ENCODE measurements at regions not wholly inside any gene's neighbourhood (a gene's known extent, or its start where the extent isn't known, plus 50 kb on each side); places are given as distances from the start of the nearest gene placed in this dataset.

DNA sequence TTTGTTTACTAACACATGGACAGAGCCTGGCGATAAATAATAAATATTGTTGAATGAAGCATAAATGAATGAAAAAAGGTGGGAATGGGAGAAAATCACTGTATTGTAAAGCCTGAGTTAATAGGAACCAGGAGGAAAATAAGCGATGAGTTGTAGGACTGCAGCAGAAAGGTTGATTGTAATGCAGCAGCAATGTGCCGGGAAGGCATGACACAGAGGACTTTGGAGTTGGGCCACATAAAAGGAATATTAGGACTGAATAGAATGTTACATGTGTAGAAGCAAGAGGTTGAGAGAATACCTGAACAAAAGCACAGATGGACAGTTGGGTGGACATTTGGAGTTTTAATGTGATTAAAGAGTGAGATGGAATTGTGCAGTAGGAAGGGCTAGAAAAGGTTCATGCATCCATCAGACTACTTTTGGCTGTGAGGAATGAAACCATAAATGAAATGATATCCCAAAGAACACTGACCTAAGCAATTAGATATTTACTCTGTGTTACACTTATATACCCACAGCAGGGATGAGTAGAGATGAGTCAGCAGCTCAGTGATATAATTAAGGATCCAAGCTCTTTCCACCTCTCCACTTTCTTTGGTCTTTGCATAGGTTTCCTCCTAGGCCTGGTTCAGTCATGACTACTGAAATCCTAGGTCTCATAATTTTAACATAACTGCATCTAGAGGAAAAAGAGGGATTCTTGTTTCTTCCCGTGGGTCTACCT is 55.4 kb downstream of the CCER1 start:
- no peak for DNase-seq

DNA sequence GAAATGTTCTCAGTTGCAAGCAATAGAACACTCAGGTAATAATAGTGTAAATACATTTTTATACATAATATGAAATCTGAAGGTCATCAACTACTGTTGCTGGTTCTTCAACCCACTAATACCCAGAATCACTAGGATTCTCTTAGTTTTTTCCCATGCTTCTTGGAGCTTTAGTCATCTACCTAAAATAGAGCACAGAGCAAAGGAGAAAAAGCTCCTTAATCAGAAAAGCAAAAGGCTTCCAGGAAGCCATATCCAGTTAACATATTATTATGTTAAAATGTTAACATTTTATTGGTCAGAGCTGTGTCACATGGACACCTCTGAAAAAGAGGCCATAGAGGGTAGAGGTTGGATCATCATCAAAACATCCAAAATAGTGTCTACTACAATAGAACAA is 57.0 kb downstream of the CCER1 start:
- DNase-seq: no peak

DNA sequence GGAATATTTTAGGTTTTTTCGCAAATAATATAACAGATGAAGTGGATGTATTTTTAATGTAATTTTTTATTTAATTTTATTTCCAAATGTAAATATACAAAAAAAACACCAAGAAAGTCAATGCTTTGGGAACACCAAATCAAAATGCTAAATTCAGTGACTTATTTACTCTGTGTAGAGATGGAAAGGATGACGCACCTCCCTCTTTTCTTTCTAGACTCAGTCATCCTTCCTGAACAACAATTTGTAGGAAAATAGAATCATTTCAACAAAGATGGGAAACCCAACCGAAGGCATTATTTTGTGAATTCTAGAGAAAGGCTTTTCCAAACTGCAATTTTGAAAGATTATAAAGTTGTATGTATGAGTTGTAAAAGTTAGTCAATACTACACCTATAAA is 57.7 kb downstream of the CCER1 start:
- DNase-seq: no peak

DNA sequence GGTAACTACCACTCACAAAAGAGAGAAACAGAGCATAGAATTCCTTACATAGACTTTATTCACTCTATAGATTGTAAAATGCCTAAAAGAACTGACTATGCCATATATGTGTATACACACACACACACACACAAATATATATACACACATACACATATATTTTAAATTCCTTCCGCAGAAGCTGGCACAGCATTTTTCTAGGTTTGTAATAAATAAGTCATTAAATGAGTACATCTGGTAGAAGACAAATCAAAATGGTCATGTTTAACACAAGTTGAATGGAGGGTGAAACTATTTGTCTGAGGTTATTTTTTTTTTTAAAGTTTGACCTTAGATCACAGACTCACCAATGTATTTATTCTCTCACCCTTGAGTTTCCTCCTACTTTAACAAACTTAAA is 58.2 kb downstream of the CCER1 start:
- no peak for DNase-seq

DNA sequence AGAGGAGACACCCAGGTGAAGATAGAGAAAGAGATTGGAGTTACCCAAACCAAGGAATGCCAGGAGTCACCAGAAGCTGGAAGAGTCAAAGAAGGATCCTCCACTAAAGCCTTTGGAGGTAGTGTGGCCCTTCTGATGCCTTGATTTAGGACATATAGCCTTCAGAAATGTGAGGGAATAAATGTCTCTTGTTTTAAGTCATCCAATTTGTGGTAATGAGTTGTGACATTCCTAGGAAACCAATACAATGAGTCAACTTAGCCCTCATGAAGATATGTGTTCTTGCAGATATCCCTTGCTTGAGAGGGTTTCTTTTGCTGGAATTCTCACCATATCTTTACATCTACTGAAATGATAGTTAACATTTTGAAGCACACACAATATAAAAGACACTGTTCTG is 58.8 kb downstream of the CCER1 start:
- no peak for DNase-seq

DNA sequence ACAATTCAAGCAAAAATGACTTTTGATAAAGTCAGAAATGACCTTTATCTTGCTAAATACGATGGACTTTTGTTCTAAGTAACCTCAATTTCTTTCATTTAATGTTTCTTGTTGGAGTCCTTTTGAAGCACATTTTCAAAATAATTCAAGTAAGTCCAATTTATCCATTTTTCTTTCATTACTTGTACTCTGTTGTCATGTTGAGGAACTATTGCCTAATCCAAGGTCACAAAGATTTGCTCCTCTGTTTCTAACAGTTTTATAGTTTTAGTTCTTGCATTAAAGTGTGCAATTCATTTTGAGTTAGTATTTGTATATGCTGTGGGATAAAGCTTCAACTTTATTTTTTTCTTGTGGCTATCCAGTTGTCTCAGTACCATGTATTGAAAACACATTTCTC is 66.7 kb downstream of the CCER1 start:
- no peak for DNase-seq

DNA sequence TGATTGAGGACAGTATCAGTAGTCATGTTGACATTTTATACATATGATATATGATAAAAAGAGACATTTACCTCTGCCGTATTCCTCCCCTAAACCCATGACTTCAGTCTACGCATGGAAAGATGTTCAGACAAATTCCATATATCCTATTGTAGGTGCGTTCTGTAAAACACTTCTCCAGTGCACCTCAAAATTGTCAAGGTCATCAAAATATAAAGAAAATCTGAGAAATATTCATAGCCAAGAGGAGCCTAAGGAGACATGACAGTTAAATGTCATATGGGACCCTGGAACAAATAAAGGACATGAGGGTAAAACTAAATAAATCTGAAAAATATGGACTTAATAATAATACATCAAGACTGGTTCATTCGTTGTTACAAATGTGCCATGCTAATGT is 71.5 kb downstream of the CCER1 start:
- no peak for DNase-seq

DNA sequence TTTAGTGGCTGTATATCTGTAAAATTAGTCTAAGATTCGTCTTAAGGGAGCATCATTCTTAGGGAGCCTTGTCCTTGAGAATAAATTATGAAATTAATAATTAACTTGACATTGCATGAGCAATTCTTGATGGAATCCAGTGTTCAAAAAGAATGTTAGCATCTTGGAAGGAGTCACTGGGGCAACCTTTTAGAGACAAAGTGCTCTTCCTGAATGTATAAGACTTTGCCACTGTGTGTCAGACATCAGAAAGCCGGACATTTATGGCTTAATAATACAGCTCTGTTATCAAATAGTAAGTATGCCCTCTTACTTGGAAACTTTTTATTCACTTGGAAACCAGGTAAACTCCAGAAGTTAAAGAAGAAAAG is 83.3 kb downstream of the CCER1 start:
- DNase-seq: no peak

DNA sequence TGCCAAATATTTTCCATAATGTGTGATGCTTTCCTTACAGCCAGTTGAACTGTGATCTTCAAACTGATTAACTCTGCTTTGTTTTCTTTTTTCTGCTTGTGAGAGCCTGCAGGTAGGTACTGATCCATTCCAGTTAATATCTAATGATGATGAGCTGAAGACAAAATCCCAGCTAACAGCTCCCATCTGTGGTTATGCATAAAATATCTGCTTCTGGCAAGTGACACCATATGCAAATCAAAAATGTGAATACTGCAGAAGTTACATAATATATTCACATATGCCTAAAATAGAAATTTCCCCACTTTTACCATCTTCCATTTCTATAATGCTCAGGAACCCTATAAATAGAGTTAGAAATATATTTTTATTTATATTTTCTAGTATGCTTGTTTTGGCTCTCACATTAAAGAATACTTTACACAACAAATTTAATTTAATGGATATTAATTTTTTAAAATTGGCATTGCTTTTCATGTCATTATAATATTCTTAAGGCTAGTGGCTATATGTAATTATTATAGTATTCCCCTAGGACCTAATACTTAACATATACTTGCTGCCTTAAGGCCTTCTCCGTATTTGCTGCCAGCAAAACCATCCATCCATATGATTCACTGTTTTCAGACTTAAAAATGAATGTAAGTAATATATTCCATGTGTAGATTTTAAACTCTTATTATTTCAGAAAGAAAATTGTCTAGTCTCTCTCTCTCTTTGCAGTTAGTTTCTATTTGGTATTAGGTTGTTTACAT is 83.8 kb downstream of the CCER1 start:
- DNase-seq: no peak

DNA sequence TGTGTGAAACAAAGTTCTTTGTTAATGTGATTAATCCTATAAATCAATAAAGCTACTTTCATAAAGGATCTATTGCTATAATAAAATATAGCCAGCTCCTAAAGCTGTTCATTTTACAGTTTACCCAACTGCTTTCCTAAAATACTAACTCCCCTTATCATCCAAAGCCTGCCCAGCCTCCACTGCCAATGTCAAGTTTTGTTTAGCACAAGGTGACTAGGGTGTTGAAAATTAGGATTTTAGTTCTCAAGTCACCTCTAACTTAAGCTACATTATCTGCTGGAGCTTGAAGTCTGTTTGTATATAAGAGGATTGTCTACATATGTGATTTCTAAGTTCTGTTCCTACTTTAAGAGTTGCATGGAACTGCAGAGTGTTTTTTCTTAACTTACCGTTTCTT is 86.3 kb downstream of the CCER1 start:
- DNase-seq: no peak

DNA sequence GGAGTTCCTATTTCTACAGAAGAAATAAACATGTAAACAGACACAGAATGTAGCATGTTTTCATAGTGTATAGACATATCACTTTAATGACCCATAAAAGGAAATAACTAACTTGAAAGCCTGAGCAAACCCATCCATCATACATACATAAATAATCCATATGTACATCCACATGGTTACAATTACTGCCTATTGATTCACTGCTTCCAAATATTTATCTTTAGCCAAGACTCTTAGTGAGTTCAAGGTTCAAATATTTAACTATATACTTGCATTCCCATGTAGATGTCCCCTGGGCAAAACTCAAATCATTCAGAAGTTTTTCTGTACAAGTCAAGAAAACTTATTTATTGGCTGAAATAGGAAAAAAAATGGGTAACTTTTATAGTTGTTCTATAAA is 95.4 kb downstream of the CCER1 start:
- no peak for DNase-seq

DNA sequence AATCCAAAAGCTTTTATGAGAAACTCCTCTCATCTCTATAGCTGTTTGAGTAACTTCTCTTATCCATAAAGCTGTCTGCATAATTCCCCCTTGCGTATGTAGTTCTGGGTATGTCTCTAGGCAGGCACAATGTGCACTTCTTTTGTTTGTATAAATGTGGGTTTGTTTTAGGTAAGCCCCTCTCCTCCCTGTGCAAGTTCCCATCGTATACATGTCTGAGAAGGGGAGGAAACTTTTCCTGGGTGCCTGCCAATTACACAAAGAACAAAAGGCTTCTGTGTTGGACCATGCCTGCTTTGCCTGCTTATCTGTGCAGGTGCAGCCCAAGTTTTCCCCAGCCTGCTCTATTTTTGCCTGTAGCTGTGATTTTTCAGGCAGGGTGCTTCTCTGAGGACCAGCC is 96.7 kb downstream of the CCER1 start:
- DNase-seq: no peak

DNA sequence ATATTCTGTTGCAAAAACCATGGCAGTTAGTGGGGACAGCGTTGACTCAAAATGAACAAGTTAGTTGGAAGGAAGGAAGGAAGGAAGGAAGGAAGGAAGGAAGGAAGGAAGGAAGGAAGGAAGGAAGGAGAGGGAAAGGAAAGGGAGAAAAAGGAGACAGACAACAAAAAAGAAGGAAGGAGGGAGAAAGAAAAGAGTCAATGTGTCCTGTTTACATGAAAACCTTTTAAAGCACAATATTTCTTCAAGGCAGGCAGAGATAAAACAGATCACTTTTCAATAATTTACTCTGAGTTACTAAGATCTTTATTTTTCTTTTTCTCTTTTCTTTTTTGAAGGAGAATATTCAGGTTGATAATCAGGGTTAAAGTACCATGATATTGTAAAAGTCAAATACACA is 99.4 kb downstream of the CCER1 start:
- no peak for DNase-seq

DNA sequence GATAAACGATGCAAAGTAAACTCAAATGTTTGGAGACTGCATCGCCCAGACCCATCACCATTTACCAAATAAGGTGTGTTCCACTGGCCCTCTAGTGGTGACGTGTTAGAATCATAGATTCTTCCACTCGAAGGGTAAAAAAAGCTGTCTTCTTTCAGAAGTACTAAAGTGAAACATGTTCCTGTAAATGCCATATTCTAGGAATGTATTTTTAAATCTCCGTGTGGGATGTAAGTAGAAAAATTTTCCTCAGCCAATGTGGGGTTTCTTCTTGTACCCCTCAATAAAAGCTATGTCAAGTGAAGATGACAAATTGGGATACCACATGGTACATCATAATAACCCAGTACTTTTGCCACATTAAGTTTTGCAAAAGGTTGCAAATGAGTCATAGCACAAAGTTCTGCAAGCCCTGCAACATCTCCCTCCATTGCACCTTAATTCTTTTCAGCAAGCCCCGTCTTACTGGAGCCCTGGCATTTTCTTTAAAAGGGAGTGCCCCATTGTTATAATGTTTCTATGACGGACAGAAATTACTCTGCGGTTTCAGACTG is 100.8 kb downstream of the CCER1 start:
- DNase-seq: peak; percentile 26 to 29

DNA sequence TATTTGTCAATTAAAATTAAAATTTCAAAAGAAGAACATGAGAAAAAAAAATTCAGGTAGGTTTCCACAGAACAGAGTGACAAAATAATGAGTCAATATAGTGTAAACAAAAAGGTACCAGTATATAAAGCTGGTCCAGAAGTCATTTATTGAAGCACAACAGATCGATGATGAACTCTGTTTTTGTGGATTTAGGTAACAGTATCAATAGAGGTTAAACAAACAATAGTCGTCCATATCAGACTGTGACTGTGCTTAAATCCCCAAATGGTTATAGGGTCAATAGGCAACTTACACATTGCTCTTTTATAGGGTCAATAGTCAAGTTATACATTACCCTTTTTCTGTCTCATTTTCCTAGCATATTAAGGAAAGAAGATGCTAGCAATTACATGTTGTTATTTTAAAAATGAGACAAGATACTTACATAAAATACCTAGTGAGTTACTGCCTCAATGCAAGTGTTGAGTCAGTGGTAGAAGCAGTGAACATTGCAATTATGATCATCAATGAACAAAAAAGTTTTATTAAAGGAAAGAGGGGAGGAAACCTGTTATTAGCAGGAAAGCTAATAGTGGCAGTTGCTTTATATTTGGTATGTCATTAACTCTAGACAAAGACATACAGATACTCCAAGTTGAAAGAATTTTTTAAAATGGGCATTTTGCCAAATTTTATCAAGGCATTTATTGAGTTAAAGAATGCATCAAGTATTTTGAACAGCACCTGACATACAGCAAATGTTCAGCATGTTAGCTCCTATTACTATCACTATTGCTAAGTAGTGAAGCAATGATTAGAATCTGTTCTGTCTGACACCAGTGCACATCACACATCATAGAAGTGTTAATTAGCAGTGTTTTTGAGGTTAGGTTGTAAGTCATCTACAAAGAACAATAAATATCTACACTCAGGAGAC is 102.9 kb downstream of the CCER1 start:
- no peak for DNase-seq

DNA sequence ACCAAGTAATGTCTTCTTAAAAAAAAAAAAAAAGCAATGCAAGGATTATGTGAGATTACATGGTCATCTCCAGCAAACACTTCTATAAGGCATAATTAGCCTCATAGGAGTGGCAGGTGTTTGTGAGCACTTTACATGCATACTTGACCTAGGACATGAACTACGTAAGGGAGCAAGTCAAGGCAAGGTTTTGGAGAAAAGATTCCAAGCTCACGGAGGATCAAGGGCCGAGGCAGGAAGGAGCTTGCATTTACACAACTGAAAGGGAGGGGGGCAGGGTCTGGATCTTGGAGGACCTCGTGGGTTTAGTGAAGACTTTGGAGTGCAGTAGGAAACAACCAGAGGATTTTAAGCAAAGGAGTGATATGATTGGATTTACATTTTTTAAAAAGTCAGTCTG is 112.5 kb downstream of the CCER1 start:
- DNase-seq: no peak

DNA sequence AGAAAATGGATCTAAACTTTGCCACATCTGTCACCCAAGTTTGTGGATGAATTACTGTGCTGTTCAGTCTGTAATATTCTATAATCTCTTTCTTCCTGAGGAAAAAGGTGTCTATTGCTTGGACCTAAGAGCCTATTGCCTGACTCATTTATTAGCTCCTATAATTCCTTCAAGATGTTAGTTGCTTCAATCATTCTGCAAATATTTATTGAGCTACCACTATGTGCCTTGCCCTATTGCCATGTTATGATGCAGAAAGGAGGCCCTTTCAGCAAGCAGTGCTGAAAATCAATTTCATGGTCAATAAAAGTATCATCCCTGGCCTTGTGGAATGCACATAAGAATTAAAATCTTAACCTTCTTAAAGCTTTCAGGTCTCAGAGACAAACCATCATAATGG is 113.6 kb downstream of the CCER1 start:
- DNase-seq: no peak

DNA sequence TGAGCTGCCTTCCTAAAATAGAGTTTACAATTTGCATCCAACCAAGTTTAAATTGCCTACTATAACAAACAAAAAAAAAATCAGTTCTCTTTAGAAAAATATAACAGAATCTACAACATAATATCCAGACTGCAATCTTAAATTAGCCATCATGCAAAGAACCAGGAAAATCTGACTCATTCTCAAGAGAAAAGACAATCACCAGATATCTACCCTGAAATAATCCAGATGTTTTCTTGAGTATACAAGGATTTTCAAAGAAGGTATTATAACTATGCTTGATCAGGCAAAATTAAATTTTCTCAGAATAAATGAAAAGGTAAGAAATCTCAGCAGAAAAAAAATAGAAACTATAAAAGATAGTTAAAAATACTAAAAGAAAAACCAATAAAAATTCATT is 115.6 kb downstream of the CCER1 start:
- no peak for DNase-seq

DNA sequence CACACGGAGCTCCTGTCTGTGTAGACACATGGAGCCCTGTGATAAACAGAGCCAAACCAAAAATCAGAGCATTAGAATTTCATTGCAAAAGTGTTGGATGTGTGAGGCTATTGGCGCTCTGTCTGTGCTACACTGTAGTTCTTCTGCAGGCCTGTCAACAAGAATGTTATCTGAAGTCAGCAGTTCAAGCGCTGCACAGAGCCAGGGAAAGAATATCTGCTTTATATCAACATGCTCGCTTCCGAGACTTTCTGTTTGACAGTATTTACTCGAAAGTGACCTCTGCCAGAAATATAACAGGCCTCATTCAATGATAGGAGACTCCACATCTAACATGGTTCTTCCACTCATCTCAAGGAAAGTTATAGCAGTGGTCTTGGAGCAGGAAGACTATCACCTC is 118.3 kb downstream of the CCER1 start:
- DNase-seq: no peak

DNA sequence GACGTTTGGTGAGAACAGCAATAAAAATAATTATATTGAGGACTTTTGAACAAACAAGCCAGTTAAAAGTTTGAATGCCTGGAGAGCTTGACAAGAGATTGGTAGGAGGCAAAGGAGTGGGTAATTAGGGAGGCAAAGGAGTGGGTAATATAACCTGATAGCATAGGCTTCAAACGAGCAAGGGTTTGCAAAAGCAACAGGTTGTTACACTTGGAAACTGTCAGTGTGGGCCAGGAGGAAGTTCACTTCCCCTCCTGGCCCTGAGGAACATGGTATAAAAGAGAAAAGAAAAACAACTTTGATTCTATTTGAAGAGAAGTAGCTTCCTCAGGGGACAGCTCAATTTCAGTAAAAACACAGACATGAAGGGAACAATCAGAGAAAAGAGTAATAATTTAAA is 121.7 kb downstream of the CCER1 start:
- DNase-seq: no peak

DNA sequence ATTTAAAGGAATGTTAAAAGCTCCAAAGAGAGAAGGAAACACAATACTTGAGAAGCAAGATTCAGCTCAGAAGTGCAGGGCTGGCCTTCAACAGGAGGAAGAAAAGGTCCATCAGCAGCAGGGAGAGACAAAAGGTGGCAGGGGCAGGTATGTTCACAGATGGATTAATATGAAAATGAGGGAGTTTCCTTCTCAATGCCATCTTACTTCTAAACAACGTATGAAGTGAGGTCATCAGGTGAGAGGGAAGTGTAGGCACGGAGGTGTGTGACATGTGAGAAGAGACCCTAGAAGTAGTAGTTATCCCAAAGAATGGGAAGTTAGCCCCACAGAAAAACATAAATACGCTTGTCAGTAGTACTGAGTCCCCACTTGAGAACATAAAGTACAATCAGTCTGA is 122.5 kb downstream of the CCER1 start:
- no peak for DNase-seq

DNA sequence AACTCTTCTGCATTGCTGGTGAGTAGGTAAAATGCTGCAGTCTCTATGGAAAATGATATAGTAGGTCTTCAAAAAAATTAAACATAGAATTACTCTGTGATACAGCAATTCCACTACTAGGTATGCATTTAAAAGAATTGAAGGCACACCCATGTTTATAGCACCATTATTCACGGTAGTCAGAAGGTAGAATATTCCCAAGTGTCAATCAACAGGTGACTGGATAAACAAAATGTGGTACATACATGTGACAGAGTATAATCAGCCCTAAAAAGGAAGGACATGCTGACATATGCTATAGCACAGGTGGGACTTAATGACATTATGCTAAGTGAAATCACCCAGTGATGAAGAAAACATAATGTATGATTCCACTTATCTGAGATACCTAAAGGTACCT is 123.3 kb downstream of the CCER1 start:
- no peak for DNase-seq

DNA sequence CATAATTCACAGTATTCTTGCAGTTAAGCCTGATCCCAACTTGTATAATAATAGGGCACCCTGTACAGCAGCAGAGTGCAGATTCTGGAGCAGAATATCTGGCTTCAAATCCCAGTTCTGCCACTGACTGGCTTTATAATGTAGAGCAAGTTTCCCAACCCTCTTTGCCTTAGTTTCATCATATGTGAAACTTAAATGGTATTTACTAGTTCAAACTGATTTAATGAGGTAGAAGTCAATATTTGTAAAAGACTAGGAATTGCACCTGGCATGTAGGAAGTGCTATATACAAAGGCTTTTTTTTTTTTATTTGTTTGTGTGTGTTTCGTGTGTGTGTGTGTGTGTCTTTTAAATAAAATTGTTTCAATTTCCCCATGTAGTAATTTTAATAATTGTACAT is 125.9 kb downstream of the CCER1 start:
- no peak for DNase-seq

DNA sequence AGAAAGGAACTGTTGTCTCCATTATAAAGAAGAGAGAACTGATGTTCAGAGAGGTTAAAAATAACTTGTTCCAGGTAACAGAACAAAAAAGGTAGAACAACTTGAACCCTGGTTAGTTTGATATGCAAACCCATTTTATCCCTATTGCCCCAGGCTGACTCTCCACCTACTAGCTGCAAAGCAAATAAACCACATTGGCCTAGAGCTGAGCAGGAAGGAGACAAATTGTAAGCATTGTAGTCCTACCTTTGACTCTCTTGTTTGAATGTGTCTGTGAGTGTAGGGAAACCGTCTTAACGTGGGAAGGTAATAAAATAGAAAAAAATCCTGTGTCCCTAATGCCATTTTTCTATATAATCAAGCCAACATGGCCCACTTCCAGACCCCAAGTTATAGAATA is 126.4 kb downstream of the CCER1 start:
- DNase-seq: no peak

Data from SHP77 (cell line).